HG03066 (cell line): ENCODE measurements at regions not wholly inside any gene's neighbourhood (a gene's known extent, or its start where the extent isn't known, plus 50 kb on each side); places are given as distances from the start of the nearest gene placed in this dataset.

Experiments
- ATAC-seq: cut with Tn5 transposase; IDR thresholded peaks from one replicate; pipeline ENCODE4 v1.9.1; 2021; ENCODE audit warnings: low read depth; ENCODE audit not compliant: unreplicated experiment

DNA sequence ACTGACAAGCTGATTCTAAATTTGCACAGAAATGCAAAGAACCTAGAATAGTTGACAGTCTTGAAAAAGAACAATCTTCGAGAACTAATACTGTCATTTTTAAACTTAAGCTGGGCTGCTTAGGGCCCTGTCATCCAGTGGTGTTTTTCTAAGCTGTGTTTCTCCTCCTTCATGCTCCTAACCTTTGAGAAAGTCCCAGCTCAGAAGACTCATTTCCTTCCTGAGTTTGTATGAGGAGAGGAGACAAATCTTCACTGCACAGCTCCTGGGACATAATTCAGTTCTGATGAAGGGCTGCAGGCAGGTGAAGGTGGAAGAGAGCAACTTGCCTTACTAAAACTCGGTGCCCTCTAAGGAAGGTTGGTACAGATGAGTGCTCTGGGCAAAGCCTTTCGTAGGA is 109.5 kb upstream of the ANKRD55 start:
- ATAC-seq = no peak

DNA sequence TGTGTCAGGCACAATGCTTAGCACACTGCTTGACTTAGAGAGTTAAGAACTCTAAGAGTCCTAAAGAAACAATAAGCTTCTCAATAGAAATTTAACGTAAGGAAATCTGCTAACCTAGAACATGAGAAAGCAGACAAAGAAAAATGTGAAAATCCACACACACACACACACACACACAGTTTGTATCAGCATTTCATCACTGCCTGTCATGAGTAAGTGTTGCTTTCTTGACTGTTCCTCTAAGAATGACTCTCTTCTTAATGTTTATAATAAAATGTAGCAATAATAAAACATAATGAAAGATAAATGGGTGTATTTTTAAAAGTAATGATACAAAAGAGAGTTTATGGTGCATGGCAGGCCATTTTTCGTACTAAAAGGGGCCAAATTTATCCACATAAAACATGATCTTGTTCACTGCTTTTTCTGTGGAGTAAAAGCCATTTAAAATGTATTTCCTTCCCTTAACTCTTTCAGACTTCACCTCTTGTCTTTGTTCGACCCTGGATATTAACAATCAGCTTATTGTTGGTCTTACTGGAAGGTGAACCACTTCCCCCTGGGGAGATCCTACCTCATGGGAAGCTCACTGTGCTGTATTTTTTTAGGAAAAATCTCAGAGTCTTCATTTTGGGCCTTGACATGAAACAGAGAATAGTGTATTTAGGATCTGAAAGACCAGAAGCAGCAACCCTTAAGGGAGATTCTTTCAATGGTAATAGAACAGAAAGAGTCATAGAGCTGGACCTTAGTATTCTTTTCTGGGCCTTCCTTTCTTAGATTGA is 107.3 kb upstream of the ANKRD55 start:
- no peak for ATAC-seq

DNA sequence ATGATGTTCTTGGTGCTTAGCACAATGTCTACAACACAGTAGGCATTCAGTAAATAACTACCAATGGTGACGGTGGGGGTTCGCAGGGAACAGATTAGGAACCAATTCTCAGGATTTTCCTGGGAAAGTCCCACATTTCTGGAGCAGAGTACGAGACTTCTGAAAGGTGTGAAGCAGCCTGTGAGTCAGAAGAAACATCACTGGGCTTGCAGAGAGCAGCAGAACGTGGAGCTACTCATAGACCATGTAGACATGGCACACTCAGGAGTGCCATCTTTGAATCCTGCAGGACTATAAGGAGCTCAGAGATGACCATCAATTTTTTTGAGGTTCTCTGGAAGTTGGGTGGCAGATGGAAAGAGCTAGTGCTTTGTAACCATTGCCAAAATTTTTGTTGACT is 106.6 kb upstream of the ANKRD55 start:
- no peak for ATAC-seq

DNA sequence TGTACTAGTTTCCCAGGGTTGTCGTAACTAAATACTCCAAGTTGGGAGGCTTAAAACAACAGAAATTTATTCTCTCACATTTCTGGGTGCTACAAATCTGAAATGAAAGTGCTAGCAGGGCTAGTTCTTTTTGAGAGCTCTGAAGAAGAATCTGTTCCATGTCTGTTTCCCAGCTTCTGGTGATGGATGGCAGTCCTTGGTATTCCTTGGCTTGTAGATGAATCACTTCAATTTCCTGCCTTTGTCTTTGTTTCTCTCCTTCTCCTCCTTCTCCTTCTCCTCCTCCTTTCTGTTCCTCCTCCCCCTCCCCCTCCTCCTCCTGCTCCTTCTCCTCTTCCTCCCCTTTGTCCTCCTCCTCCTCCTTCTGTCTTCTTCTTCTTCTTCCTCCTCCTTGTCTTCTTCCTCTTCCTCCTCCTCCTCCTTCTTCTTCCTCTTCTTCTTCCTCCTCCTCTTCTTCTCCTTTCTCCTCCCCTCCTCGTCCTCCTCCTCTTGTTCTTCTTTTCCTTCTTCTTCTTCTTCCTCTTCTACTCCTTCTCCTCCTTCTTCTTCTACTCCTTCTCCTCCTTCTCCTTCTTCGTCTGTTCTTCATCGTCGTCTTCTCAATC is 104.7 kb upstream of the ANKRD55 start:
- no peak for ATAC-seq

DNA sequence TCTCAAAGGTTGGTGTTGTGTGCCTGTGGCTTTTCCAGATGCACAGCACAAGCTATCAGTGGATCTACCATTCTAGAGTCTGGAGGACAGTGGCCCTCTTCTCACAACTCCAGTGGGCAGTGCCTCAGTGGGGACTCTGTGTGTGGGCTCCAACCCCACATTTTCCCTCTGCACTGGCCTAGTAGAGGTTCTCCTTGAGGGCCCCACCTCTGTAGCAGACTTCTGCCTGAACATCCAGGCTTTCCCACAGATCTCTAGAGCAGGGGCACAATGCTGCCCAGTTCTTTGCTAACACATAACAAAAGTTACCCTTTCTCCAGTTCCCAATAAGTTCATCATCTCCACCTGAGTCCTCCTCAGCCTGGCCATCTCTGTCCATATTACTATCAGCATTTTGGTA is 102.1 kb upstream of the ANKRD55 start:
- ATAC-seq = no peak

DNA sequence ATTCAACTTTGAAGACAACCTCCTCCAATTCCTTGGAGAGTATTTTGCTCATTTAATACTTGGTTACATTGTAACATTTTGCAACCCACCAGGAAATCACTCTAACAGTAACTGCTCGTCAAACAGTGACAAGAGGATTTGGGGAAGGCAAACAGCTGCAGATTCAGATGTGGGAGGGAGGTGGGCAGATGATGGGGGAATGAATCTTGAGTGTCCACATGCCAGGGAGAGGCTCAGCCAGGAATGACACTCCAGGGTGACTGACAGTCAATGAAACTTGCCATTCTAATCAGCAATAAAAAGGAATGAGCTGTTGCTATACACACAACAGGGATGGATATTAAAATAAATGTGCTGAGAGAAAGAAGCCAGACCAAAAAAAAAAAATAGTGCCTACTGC is 97.7 kb upstream of the ANKRD55 start:
- ATAC-seq = no peak

DNA sequence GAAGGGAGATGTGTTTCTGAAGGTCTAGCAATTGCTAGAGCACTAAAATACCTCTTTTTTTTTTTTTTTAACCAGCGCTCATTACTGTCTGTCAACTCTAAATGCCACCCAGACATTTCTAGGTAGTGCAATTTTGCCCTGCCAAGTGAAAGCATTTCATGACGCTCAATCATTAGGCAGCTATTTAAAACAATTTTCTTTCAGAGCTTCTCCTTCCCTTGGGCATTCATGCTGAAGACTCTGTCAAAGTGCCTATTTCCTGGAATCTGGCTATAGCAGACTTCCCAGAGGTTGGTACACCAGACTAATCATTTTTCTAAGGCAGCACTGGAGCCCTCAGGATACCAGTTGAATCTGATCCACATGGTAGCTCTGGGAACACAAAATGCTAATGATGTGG is 97.0 kb upstream of the ANKRD55 start:
- ATAC-seq = no peak

DNA sequence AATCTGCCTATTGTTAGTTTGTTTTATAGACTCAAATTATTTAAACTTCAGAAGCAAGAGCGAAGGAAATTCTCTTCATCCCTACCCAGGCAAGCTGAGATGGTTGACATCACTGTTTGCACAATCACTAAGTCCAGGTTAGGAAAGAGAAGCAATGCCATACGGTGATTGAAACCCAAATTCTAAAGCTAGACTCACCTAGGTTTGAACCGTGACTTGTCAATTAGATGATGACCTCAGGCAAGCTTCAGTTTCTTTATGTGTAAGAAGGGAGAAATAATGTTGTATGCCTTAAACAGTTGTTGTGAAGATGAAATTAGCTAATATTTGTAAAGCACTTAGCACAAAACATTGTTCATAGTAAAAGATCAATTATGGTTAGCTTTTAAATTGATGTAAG is 96.5 kb upstream of the ANKRD55 start:
- ATAC-seq = peak; percentile 52

DNA sequence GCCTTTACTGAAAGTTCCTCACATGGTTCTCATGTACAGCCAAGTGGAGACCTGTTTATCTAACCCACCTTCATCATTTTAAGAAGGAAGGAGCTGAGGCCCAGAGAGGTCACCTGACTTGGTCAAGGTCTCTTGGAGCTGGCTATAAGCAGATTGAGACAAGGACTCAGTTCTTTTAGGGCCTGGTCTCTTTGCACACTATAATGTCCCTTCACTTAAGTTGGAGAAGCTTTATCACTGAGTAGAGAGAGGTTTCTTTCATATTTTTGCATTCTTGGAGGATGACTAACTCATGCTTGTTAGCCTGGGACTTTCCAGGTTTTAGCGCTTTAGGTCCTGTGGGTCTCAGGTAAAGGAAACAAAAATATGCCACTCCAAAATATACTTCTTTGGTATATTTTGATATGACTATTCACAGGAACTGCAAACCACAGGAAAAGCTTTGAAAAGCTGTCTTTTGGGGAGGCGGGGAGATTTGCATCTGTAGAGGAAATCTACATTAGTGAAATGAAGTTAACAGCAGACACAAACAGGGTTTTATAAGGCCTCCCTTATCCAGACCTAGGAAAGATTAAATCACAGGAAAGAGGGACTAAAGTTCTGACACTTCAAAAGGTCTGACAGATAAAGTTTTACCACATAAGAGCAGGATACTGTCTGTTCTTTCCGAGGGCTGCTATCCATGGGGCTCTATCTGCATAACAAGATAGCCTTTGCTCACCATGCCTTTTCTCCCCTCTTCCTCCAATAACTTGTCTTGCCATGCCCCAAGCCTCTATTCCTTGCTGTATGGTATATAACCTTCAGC is 95.8 kb upstream of the ANKRD55 start:
- ATAC-seq = peak; percentile 38

DNA sequence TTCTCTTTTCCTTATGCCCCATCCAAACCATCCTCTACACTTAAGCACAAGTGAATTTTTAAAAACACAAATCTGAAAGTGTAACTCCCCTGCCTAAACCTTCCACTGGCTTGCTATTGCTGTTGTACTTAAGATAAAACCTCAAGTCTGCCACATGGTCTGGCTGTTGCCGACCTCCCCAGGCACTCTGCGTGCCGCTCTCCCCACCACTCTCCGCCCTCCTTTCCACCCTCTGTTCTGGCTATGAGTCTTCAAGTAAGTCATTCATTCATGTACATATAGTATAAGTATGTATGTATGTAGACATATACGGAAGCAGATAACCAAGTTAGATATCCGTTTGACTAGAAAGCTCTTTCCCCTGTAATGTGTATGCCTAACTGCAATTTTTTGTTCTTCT is 94.7 kb upstream of the ANKRD55 start:
- no peak for ATAC-seq

DNA sequence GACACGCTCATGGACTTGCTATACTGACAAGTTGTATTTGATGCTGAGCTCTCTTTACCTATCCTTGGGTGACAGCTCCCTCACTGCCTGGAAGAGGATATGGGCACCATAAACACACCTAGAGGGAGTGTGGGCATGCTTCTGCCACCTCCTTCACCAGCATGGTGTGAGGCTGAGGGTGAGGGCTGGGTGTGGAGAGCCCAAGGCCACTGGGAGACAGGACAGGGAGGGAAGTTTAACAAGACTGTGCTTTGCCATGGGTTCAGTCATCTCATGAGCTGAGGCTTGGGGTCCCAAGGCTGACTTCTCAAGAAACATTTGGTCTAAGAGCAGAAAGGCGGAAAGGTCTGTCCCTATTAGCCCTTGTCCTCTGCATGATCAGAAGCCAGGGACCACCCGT is 93.6 kb upstream of the ANKRD55 start:
- ATAC-seq = no peak

DNA sequence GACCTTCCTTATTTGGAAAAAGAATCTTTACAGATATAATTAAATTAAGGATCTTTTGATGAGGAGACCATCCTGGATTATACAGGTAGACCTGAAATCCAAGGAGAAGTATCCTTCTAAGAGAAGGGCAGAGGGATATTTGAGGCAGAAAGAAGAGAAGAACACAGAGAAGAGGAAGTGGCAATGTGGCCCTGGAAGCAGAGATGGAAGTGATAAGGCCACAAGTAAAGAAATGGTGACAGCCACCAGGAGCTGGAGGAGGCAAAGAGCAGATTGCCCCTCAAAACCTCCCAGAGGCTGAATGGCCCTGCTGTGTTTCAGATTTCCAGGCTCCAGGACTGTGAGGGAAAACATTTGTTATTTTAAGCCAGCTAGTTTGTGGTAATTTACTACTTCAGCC is 93.0 kb upstream of the ANKRD55 start:
- no peak for ATAC-seq

DNA sequence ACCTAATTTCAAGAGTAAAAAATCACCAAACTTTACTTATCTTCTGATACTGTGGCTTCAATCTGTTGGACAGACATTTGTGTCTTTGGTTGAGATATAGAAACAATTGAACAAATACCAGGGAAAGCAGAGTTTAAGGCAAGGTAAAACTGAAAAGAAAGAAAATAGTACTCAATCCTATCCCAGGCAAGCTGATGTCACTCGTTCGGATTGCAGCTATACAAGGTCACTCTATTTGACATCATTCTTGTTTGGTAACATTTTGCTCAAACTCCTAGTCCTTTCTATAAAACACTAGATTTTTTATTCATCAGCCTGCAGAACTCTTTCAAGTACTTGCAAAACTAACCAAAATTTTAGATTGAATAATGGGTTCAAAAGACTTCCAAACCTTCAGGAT is 91.9 kb upstream of the ANKRD55 start:
- no peak for ATAC-seq

DNA sequence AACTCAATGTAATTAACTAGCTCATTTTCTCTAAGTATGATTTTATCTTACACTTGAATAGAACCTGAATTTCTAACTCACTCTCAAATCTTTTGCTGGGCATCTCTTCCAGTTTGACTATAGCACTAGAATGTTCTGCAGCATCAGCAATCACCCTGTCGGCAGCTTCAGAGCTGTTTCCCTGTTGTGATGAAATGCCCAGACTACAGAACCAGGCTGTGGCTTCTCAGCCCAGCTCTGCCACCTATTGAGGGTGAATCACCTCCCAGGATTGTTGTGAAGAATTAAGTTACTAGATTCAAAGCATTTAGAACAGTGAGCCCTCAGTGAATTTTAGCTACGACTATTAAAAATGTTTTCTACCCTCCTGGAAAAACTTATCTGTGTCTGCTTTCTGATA is 90.4 kb upstream of the ANKRD55 start:
- no peak for ATAC-seq

DNA sequence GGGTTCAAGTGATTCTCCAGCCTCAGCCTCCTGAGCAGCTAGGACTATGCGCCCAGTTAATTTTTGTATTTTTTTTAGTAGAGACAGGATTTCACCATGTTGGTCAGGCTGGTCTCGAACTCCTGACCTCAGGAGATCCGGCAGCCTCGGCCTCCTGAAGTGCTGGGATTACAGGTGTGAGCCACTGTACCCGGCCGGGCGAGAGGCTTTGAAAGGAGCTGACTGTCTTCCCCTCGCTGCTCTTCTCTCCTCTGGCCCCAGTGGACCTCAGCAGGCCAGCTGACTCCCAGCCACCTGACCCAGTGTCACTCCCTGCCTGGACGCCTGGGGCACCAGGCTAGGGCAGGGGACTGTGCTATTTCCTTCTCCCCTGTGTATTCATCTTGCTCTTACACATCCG is 89.5 kb upstream of the ANKRD55 start:
- ATAC-seq = no peak

DNA sequence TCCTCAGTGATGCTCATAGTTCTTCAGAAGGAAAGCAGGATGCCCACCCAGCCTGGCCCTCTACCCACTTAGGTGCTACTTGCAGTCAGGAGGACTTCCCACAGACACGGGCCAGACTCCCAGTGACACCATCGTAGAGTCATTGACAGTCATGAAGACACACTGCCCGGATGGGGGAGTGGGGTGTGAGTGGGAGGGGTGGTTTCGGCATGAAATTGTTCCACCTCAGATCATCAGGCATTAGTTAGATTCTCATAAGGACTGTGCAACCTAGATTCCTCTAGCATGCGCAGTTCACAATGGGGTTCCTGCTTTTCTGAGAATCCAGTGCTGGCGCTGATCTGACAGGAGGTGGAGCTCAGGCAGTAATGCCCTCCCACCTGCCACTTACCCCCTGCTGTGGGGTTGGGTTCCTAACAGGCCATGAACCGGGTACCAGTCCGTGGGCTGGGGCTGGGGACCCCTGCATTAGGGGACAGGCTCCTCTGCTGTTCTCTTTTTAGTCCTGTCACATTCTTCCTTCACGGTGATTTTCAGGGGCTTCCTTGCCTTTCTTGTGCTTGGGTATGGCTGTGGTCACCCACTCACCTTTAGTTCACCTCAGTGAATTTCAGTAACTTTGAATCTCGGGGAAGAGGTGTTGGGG is 88.2 kb upstream of the ANKRD55 start:
- ATAC-seq = no peak

DNA sequence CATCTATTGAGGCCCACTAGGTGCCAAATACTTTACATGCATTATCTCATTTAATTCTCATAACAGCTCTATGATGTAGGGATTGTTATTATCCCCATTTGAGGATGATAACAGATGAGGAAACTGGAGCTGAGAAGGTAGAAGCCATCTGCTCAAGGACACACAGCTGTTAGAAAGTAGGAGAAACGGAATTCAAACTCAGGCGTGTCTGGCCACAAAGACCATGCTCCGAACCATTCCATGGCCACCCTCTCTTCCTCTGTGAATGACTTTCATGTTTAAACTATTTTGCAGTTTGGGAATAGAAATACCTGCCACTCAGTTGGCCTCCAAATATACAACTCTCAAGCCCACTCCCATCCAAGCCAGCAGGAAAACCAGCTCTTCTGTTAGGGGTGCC is 87.6 kb upstream of the ANKRD55 start:
- no peak for ATAC-seq

DNA sequence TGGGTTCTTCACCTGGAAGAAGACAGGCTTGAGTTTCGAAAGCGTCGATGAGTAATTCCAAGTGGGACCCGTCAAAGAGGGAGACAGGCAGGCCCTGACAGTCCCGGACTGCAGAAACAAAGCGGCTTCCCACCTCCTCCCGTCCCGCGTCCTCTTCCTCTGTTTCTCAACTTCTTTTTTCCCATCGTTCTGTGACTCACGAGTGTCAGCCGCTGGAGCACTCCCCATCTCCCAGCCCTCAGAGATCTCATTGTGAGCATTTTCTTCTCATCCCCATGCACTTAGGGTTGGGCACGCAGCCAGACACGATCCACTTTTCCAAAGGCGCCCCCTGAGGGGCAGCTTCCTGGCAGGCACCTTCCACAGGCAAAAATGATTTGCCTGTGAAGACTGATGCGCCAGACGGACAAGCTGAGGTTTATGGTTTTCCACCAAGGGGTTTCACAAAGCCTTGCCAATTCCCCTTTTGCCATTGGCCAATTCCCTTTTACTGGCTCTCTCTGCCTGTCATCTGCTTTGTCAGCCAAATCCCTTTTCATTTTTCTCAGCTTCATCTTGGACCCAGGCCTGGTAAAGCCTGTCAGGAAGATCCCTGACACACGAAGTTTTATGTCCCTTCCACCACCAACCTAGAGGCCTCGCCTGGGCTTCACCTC is 86.5 kb upstream of the ANKRD55 start:
- no peak for ATAC-seq

DNA sequence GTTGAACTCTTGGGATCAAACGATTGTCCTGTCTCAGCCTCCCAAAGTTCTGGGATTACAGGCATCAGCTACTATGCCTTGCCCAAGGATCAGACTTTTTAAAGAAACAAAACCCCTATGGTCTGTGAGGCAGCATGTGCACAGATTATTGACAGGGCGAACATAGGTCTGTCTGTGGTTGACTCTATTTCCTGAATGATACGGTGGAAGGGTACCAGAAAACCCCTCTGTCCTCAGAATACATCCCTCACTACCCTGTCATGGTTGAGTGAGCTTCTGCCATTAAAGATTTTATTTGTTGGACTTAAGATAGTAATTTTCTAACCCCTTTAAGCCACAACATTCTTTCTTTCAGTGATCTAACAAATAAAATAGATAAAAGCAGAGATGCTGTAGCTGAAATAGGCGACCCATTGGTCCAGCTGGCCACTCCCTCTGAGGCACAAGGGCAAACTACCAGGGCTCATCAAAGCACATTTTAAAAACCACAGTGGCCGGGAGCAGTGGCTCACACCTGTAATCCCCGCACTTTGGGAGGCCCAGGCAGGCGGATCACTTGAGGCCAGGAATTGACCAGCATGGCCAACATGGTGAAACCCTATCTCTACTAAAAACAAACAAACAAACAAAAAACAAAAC is 84.9 kb upstream of the ANKRD55 start:
- peak; percentile 56 for ATAC-seq

DNA sequence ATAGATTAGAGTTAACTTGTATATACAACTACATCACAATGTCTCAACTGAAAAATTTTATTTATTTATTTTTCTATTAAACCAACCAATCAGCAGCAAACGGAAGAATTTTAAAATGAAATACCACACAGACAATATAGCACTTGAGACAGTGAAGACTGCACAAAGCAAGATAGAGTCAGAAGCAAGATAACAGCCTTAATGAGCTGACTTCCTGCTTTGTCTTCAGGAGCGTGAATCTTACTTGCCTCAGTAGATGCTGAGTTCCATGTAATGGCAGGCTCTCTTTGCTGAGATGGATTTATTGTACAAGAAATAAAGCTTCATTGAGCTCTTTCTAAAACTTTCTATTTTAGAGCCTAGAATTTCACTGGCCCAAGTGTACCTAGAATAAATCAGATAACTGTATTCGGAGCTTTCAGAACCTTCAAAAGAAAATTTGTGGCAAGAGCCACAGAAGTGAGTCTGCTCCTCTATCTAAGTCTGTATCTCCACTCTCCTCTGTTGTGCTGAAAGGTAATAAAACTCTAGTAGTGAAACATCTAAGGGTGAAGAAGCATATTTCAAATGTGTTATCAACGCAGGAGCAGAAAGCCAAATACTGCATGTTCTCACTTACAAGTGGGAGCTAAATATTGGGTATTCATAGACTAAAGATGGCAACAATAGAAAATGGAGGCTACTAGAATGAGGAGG is 83.3 kb upstream of the ANKRD55 start:
- no peak for ATAC-seq
